MM.1S (cell line): ENCODE measurements at regions not wholly inside any gene's neighbourhood (a gene's known extent, or its start where the extent isn't known, plus 50 kb on each side); places are given as distances from the start of the nearest gene placed in this dataset.

Source experiments
- CTCF ChIP-seq: fragments of 300-600 bp; sonication (generic); IDR thresholded peaks from 2 replicates; pipeline ENCODE4 v1.5.1; 2016; ENCODE audit warnings: antibody characterized with exemption, low read length, mixed read lengths
- EZH2 ChIP-seq: fragments of 300-600 bp; sonication (generic); optimal IDR thresholded peaks from 2 replicates; pipeline ENCODE3; 2017; ENCODE audit warnings: low read depth, mild to moderate bottlenecking, antibody characterized with exemption, low read length, mixed read lengths
- EZH2phosphoT487 ChIP-seq: fragments of 300-600 bp; sonication (generic); IDR thresholded peaks from 2 replicates; pipeline ENCODE4 v1.6.1; 2018; ENCODE audit warnings: antibody characterized with exemption, low read length

- TF ChIP-seq EZH2 (no peak), CTCF (no peak), EZH2phosphoT487 (no peak)
Observed at GRCh38 chr13:50196118-50196517, 180.9 kb downstream of the KCNRG start.
